Activated CD4-positive, alpha-beta T cell treated with anti-CD3 and anti-CD28 coated beads for 36 hours (primary cell): ENCODE measurements at regions not wholly inside any gene's neighbourhood (a gene's known extent, or its start where the extent isn't known, plus 50 kb on each side); places are given as distances from the start of the nearest gene placed in this dataset.

Experiments
- ATAC-seq: fragments of 200-7000 bp; cut with Tn5 transposase; one replicate; pipeline ENCODE4 v1.10.0; 2021; ENCODE audit warnings: mild to moderate bottlenecking, moderate library complexity
- CTCF ChIA-PET: fragments of 350-600 bp; sonication (Branson Sonifier 250); formaldehyde crosslinking; loops from one replicate; lab custom pipeline; 2021; ENCODE audit warnings: antibody characterized with exemption; lab: Charles Lee
- POLR2A ChIA-PET: fragments of 350-600 bp; sonication (Branson Sonifier 250); formaldehyde crosslinking; loops from one replicate; lab custom pipeline; 2021; ENCODE audit warnings: antibody characterized with exemption, inconsistent platforms; lab: Charles Lee
- DNase-seq: peaks from one replicate; pipeline ENCODE4 v3.0.0-alpha.2; 2020
- H3K27ac Mint-ChIP-seq: one replicate; pipeline ENCODE4 v1.8.0; 2021; ENCODE audit warnings: mixed read lengths
- H3K27me3 Mint-ChIP-seq: one replicate; pipeline ENCODE4 v1.8.0; 2021; ENCODE audit warnings: mixed read lengths
- H3K36me3 Mint-ChIP-seq: one replicate; pipeline ENCODE4 v1.8.0; 2021; ENCODE audit warnings: low read depth, mixed read lengths
- H3K4me1 Mint-ChIP-seq: one replicate; pipeline ENCODE4 v1.8.0; 2021; ENCODE audit warnings: mixed read lengths
- H3K4me3 Mint-ChIP-seq: one replicate; pipeline ENCODE4 v1.8.0; 2021; ENCODE audit warnings: mild to moderate bottlenecking, moderate library complexity, mixed read lengths
- H3K9me3 Mint-ChIP-seq: one replicate; pipeline ENCODE4 v1.8.0; 2021; ENCODE audit warnings: low read depth, mixed read lengths
- intact Hi-C, 2 experiments: fragments of 100-400 bp; cut with DNase I in 1 of 2; cut with micrococcal nuclease in 1 of 2; formaldehyde crosslinking; loops; one replicate each; pipeline versions ENCODE4 v1.14.2 to v1.15.1; 2022 to 2024; cut with DNase I, micrococcal nuclease

- Mint-ChIP-seq H3K4me1 (no peaks in the 10 kb centered on the region), H3K4me3 (no peak overlapping the region), H3K27me3 (peaks cover 15% of the 10 kb centered on the region), H3K36me3 (no peaks in the 10 kb centered on the region), H3K27ac (no peak overlapping the region), H3K9me3 (no peaks in the 10 kb centered on the region)
- ChIA-PET POLR2A (no interaction called here), CTCF (interaction anchor here (0.7 kb wide), 1 partner anchor 39 kb away, joined by 3 read pairs; no protein-coding TSS in a partner anchor)
- no peak for DNase-seq
- no peak for ATAC-seq
- intact Hi-C loops, result no loop called here
Measured at GRCh38 chr10:120260456-120260855, 196.6 kb upstream of the PLPP4 start.

- Mint-ChIP-seq H3K27me3 (peaks cover 15% of the 10 kb centered on the region), H3K9me3 (no peaks in the 10 kb centered on the region), H3K36me3 (no peaks in the 10 kb centered on the region), H3K4me3 (no peak overlapping the region), H3K27ac (no peak overlapping the region), H3K4me1 (no peaks in the 10 kb centered on the region)
- ChIA-PET POLR2A (no interaction called here), CTCF (no interaction called here)
- no peak for DNase-seq
- intact Hi-C loops, result no loop called here
- ATAC-seq, result no peak
Measured at GRCh38 chr10:120262857-120263547, 194.0 kb upstream of the PLPP4 start.

GRCh38 chr10:120266022-120266421 lies 191.0 kb upstream of the PLPP4 start:
- no peak for DNase-seq
- CTCF ChIA-PET, result interaction anchor here (1.2 kb wide), 1 partner anchor 46 kb away, joined by 3 read pairs; no protein-coding TSS in a partner anchor
- intact Hi-C loops, result no loop called here
- Mint-ChIP-seq H3K36me3 (no peaks in the 10 kb centered on the region), H3K4me3 (no peak overlapping the region), H3K27ac (no peak overlapping the region), H3K4me1 (no peaks in the 10 kb centered on the region), H3K9me3 (no peaks in the 10 kb centered on the region), H3K27me3 (peaks cover 15% of the 10 kb centered on the region)
- POLR2A ChIA-PET, result no interaction called here
- no peak for ATAC-seq

- H3K9me3 Mint-ChIP-seq, result no peaks in the 10 kb centered on the region
- H3K4me3 Mint-ChIP-seq, result no peak overlapping the region
- H3K36me3 Mint-ChIP-seq, result no peaks in the 10 kb centered on the region
- H3K27me3 Mint-ChIP-seq, result no peaks in the 10 kb centered on the region
- no peaks in the 10 kb centered on the region for H3K4me1 Mint-ChIP-seq
- intact Hi-C loops, result no loop called here
- POLR2A ChIA-PET, result no interaction called here
- ATAC-seq (no peak), DNase-seq (no peak)
- CTCF ChIA-PET, result no interaction called here
- H3K27ac Mint-ChIP-seq, result no peak overlapping the region
Measured at GRCh38 chr10:120270906-120271305, 186.1 kb upstream of the PLPP4 start.

- ChIA-PET POLR2A (no interaction called here), CTCF (no interaction called here)
- Mint-ChIP-seq H3K36me3 (no peaks in the 10 kb centered on the region), H3K27me3 (peaks cover 4% of the 10 kb centered on the region), H3K9me3 (no peaks in the 10 kb centered on the region), H3K4me3 (no peak overlapping the region), H3K4me1 (no peaks in the 10 kb centered on the region), H3K27ac (no peak overlapping the region)
- DNase-seq, result no peak
- intact Hi-C loops, result no loop called here
- no peak for ATAC-seq
Measured at GRCh38 chr10:120271696-120272095, 185.3 kb upstream of the PLPP4 start.

- ATAC-seq, result no peak
- CTCF ChIA-PET, result no interaction called here
- Mint-ChIP-seq H3K4me1 (no peaks in the 10 kb centered on the region), H3K27ac (no peak overlapping the region), H3K36me3 (no peaks in the 10 kb centered on the region), H3K27me3 (peaks cover 7% of the 10 kb centered on the region), H3K9me3 (no peaks in the 10 kb centered on the region), H3K4me3 (no peak overlapping the region)
- POLR2A ChIA-PET, result no interaction called here
- intact Hi-C loops, result no loop called here
- no peak for DNase-seq
Measured at GRCh38 chr10:120272350-120272749, 184.7 kb upstream of the PLPP4 start.

GRCh38 chr10:120278069-120278468 lies 179.0 kb upstream of the PLPP4 start:
- Mint-ChIP-seq H3K27ac (no peak overlapping the region), H3K27me3 (peaks cover 14% of the 10 kb centered on the region), H3K36me3 (no peaks in the 10 kb centered on the region), H3K9me3 (no peaks in the 10 kb centered on the region), H3K4me3 (no peak overlapping the region), H3K4me1 (no peaks in the 10 kb centered on the region)
- intact Hi-C loops, result no loop called here
- no peak for DNase-seq
- POLR2A ChIA-PET, result no interaction called here
- CTCF ChIA-PET, result no interaction called here
- ATAC-seq, result no peak

- H3K27me3 Mint-ChIP-seq, result peaks cover 14% of the 10 kb centered on the region
- DNase-seq, result no peak
- no peaks in the 10 kb centered on the region for H3K36me3 Mint-ChIP-seq
- CTCF ChIA-PET, result no interaction called here
- ATAC-seq, result no peak
- no peak overlapping the region for H3K4me3 Mint-ChIP-seq
- H3K27ac Mint-ChIP-seq, result no peak overlapping the region
- intact Hi-C loops, result no loop called here
- no peaks in the 10 kb centered on the region for H3K9me3 Mint-ChIP-seq
- POLR2A ChIA-PET, result no interaction called here
- H3K4me1 Mint-ChIP-seq, result no peaks in the 10 kb centered on the region
Measured at GRCh38 chr10:120279196-120279595, 177.8 kb upstream of the PLPP4 start.

GRCh38 chr10:120282421-120282820 lies 174.6 kb upstream of the PLPP4 start:
- H3K9me3 Mint-ChIP-seq, result no peaks in the 10 kb centered on the region
- no peak overlapping the region for H3K4me3 Mint-ChIP-seq
- DNase-seq (no peak), ATAC-seq (no peak)
- H3K27ac Mint-ChIP-seq, result no peak overlapping the region
- ChIA-PET POLR2A (interaction anchor here (0.5 kb wide), 1 partner anchor 228 kb away, joined by 9 read pairs; no protein-coding TSS in a partner anchor), CTCF (interaction anchor here (0.6 kb wide), 1 partner anchor 60 kb away, joined by 3 read pairs; no protein-coding TSS in a partner anchor)
- no peaks in the 10 kb centered on the region for H3K4me1 Mint-ChIP-seq
- intact Hi-C loops, result no loop called here
- H3K36me3 Mint-ChIP-seq, result no peaks in the 10 kb centered on the region
- peaks cover 7% of the 10 kb centered on the region for H3K27me3 Mint-ChIP-seq

GRCh38 chr10:120282846-120283492 lies 174.1 kb upstream of the PLPP4 start:
- ATAC-seq, result no peak
- intact Hi-C loops, result no loop called here

GRCh38 chr10:120285408-120285807 lies 171.6 kb upstream of the PLPP4 start:
- Mint-ChIP-seq H3K9me3 (no peaks in the 10 kb centered on the region), H3K36me3 (no peaks in the 10 kb centered on the region), H3K27ac (no peak overlapping the region), H3K27me3 (peaks cover 5% of the 10 kb centered on the region), H3K4me1 (no peaks in the 10 kb centered on the region), H3K4me3 (no peak overlapping the region)
- ChIA-PET POLR2A (no interaction called here), CTCF (interaction anchor here (0.7 kb wide), 1 partner anchor 1833 kb away, joined by 5 read pairs; no protein-coding TSS in a partner anchor)
- DNase-seq (no peak), ATAC-seq (no peak)
- intact Hi-C loops, result no loop called here

More at GRCh38 chr10:120282846-120283492, 174.1 kb upstream of the PLPP4 start:
- H3K4me1 Mint-ChIP-seq, result no peaks in the 10 kb centered on the region
- POLR2A ChIA-PET, result no interaction called here
- H3K9me3 Mint-ChIP-seq, result no peaks in the 10 kb centered on the region
- CTCF ChIA-PET, result interaction anchor here (0.6 kb wide), 1 partner anchor 61 kb away, joined by 3 read pairs; no protein-coding TSS in a partner anchor
- H3K36me3 Mint-ChIP-seq, result no peaks in the 10 kb centered on the region
- no peak overlapping the region for H3K27ac Mint-ChIP-seq
- no peak for DNase-seq
- no peak overlapping the region for H3K4me3 Mint-ChIP-seq
- H3K27me3 Mint-ChIP-seq, result peaks cover 6% of the 10 kb centered on the region

- Mint-ChIP-seq H3K27me3 (peaks cover 13% of the 10 kb centered on the region), H3K9me3 (no peaks in the 10 kb centered on the region), H3K36me3 (no peaks in the 10 kb centered on the region), H3K4me3 (no peak overlapping the region), H3K4me1 (no peaks in the 10 kb centered on the region), H3K27ac (no peak overlapping the region)
- CTCF ChIA-PET, result no interaction called here
- DNase-seq, result no peak
- intact Hi-C loops, result no loop called here
- no peak for ATAC-seq
- POLR2A ChIA-PET, result no interaction called here
Measured at GRCh38 chr10:120286280-120286679, 170.7 kb upstream of the PLPP4 start.
